Trophoblast cell (in vitro differentiated cells and primary cell): ENCODE measurements at regions not wholly inside any gene's neighbourhood (a gene's known extent, or its start where the extent isn't known, plus 50 kb on each side); places are given as distances from the start of the nearest gene placed in this dataset.

Experiments
- DNase-seq, 2 donors: peaks; one replicate each; pipeline ENCODE4 v3.0.0-alpha.2; 2016
- H2AFZ ChIP-seq: 2 replicates; pipeline ENCODE4 v1.6.1; 2013; ENCODE audit warnings: low read length, moderate library complexity, mild to moderate bottlenecking; ENCODE audit not compliant: insufficient read depth, poor library complexity
- H2AK5ac ChIP-seq: 2 replicates; pipeline ENCODE4 v1.6.1; 2013; ENCODE audit warnings: mild to moderate bottlenecking, low read length
- H2BK120ac ChIP-seq: 2 replicates; pipeline ENCODE4 v1.6.1; 2013; ENCODE audit warnings: low read length, mild to moderate bottlenecking, moderate library complexity; ENCODE audit not compliant: insufficient read depth, poor library complexity
- H2BK12ac ChIP-seq: 2 replicates; pipeline ENCODE4 v1.6.1; 2013; ENCODE audit warnings: mild to moderate bottlenecking, low read length, moderate library complexity
- H2BK5ac ChIP-seq: 2 replicates; pipeline ENCODE4 v1.6.1; 2013; ENCODE audit warnings: low read length, low read depth, moderate library complexity, mild to moderate bottlenecking; ENCODE audit not compliant: poor library complexity
- H3K14ac ChIP-seq: 2 replicates; pipeline ENCODE4 v1.6.1; 2013; ENCODE audit warnings: mild to moderate bottlenecking, low read length
- H3K18ac ChIP-seq: 2 replicates; pipeline ENCODE4 v1.6.1; 2013; ENCODE audit warnings: mild to moderate bottlenecking, low read length
- H3K23ac ChIP-seq: 2 replicates; pipeline ENCODE4 v1.6.1; 2013; ENCODE audit warnings: low read length
- H3K27ac ChIP-seq: 2 replicates; pipeline ENCODE4 v1.5.1; 2013; ENCODE audit warnings: low read depth, mild to moderate bottlenecking, inconsistent platforms, low read length, moderate library complexity
- H3K27me3 ChIP-seq: 2 replicates; pipeline ENCODE4 v1.6.1; 2013; ENCODE audit warnings: inconsistent platforms, mild to moderate bottlenecking, low read length, moderate library complexity; ENCODE audit not compliant: insufficient read depth
- H3K36me3 ChIP-seq, 2 experiments: 1 replicate in 1 of 2; 2 replicates in 1 of 2; pipeline ENCODE4 v1.6.1; 2013; ENCODE audit warnings: low read length in 2 of 2, mild to moderate bottlenecking in 2 of 2, moderate library complexity in 1 of 2; ENCODE audit not compliant: insufficient read depth in 2 of 2, control insufficient read depth in 1 of 2
- H3K4ac ChIP-seq: 2 replicates; pipeline ENCODE4 v1.6.1; 2013; ENCODE audit warnings: low read depth, mild to moderate bottlenecking, low read length, moderate library complexity
- H3K4me1 ChIP-seq, 2 experiments: 1 replicate in 1 of 2; 2 replicates in 1 of 2; pipeline ENCODE4 v1.6.1; 2013; ENCODE audit warnings: low read length in 2 of 2, mild to moderate bottlenecking in 2 of 2, moderate library complexity in 1 of 2; ENCODE audit not compliant: insufficient read depth in 2 of 2, control insufficient read depth in 1 of 2
- H3K4me2 ChIP-seq: 2 replicates; pipeline ENCODE4 v1.6.1; 2013; ENCODE audit warnings: inconsistent platforms, mild to moderate bottlenecking, low read length, moderate library complexity
- H3K4me3 ChIP-seq: 2 replicates; pipeline ENCODE4 v1.5.1; 2013; ENCODE audit warnings: mild to moderate bottlenecking, low read depth, low read length, inconsistent platforms
- H3K79me1 ChIP-seq: one replicate; pipeline ENCODE4 v1.6.1; 2013; ENCODE audit warnings: low read length
- H3K79me2 ChIP-seq: 2 replicates; pipeline ENCODE4 v1.6.1; 2013; ENCODE audit warnings: low read length, mild to moderate bottlenecking; ENCODE audit not compliant: control insufficient read depth, insufficient read depth, poor library complexity
- H3K9ac ChIP-seq: 2 replicates; pipeline ENCODE4 v1.6.1; 2013; ENCODE audit warnings: mild to moderate bottlenecking, low read length
- H3K9me3 ChIP-seq: 2 replicates; pipeline ENCODE4 v1.6.1; 2013; ENCODE audit warnings: low read depth, mild to moderate bottlenecking, control low read depth, inconsistent platforms, low read length; ENCODE audit not compliant: insufficient read depth
- H4K12ac ChIP-seq: 2 replicates; pipeline ENCODE4 v1.6.1; 2013; ENCODE audit warnings: low read depth, mild to moderate bottlenecking, low read length, moderate library complexity
- H4K8ac ChIP-seq: 2 replicates; pipeline ENCODE4 v1.6.1; 2013; ENCODE audit warnings: low read depth, mild to moderate bottlenecking, low read length, moderate library complexity
- H4K91ac ChIP-seq: one replicate; pipeline ENCODE4 v1.6.1; 2013; ENCODE audit warnings: low read depth, mild to moderate bottlenecking, low read length, moderate library complexity
- WGBS: extraction: QIAGEN DNeasy Blood & Tissue Kit; methylation state at CpG from one replicate; pipeline ENCODE4 v1.1.7; 2013; ENCODE audit warnings: missing lambda C conversion rate; ENCODE audit not compliant: insufficient read length, insufficient coverage; ENCODE audit errors: extremely low coverage; 5-methylcytosine and 5-hydroxymethylcytosine counted together

DNA sequence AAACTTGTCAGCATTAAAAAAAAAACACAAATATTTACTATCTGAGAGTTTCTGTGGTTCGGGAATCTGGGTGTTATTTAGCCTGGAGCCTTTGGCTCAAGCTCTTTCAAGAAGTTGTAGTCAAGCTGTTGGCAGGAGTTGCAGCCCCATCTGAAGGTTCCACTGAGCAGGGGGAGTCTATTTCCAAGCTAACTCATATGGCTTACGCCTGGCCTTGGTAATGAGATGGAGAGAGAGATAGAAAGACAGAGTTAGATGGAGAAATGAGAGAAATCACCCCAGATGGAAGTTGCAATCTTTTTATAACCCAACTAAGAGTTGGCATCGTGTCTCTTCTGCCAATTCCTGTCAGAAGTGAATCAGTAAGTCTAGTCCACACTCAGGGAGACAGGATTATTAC is 1075.2 kb upstream of the SEMA6A start:
- Histone ChIP-seq H3K36me3 (no peaks in the 10 kb centered on the region), H2BK5ac (no peak overlapping the region), H2BK12ac (no peak overlapping the region), H3K79me2 (no peaks in the 10 kb centered on the region), H3K4me2 (no peak overlapping the region), H4K12ac (no peak overlapping the region), H3K4ac (no peak overlapping the region), H3K4me1 (no peaks in the 10 kb centered on the region), H2BK120ac (no peak overlapping the region), H3K4me3 (no peak overlapping the region), H4K91ac (no peak overlapping the region), H3K27me3 (no peaks in the 10 kb centered on the region), H3K14ac (no peak overlapping the region), H3K9me3 (no peaks in the 10 kb centered on the region), H3K79me1 (no peaks in the 10 kb centered on the region), H3K9ac (no peak overlapping the region), H4K8ac (no peak overlapping the region), H2AFZ (no peak overlapping the region), H3K23ac (no peak overlapping the region), H2AK5ac (no peak overlapping the region), H3K18ac (no peak overlapping the region), H3K27ac (no peak overlapping the region)
- no CpG with 5 or more reads among the region's 3 CpGs for WGBS
- no peak for DNase-seq

DNA sequence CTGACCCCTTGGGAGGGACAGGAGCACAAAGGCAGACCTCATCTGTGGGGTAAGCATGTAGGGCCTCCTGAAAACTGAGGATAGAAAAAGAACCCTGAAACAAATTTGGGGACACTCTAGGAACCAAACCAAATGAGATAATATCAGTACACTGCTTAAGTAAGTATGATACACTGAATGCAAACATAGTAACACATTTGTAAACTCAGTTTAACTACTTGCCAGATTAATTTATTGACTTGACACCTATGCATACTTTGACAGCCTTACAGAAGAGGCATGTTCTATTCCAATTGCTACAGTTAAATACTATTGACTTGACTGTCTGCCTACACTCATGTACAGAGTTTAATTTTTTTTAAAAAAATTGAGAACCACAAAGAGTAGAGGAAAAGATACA is 1070.8 kb upstream of the SEMA6A start:
- H4K8ac ChIP-seq, result no peak overlapping the region
- H4K12ac ChIP-seq, result no peak overlapping the region
- H4K91ac ChIP-seq, result no peak overlapping the region
- H3K4ac ChIP-seq, result no peak overlapping the region
- no peaks in the 10 kb centered on the region for H3K79me1 ChIP-seq
- no peaks in the 10 kb centered on the region for H3K79me2 ChIP-seq
- H3K4me2 ChIP-seq, result no peak overlapping the region
- no peaks in the 10 kb centered on the region for H3K4me1 ChIP-seq
- no peak for DNase-seq
- no peak overlapping the region for H2BK120ac ChIP-seq
- H3K27me3 ChIP-seq, result no peaks in the 10 kb centered on the region
- H3K23ac ChIP-seq, result no peak overlapping the region
- H3K9me3 ChIP-seq, result no peaks in the 10 kb centered on the region
- no peak overlapping the region for H3K14ac ChIP-seq
- no peaks in the 10 kb centered on the region for H3K36me3 ChIP-seq
- H3K9ac ChIP-seq, result no peak overlapping the region
- H3K4me3 ChIP-seq, result no peak overlapping the region
- no peak overlapping the region for H2AFZ ChIP-seq
- no peak overlapping the region for H3K27ac ChIP-seq
- H2BK12ac ChIP-seq, result no peak overlapping the region
- H2AK5ac ChIP-seq, result no peak overlapping the region
- H2BK5ac ChIP-seq, result no peak overlapping the region
- H3K18ac ChIP-seq, result no peak overlapping the region

DNA sequence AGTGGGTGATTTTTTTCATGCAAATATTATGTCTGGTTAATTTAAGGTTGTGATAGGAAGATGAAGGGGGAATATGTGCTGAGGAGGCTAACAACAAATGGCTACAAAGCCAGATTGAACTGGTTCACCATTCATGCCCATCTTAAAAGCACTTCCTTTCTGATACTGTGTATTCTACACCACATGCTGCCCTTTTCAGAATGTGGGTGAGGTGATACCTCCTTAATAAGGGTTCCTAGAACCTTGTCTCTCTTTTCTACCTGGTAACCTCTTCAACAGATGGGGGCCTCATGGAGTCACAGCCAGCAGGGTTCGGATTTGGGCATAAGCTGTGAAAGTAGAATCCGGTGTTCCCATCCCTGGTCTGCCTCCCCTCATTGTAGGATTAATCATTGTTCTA is 1064.0 kb upstream of the SEMA6A start:
- no peaks in the 10 kb centered on the region for H3K79me1 ChIP-seq
- H4K8ac ChIP-seq, result no peak overlapping the region
- no peaks in the 10 kb centered on the region for H3K27me3 ChIP-seq
- no peaks in the 10 kb centered on the region for H3K4me1 ChIP-seq
- no peak overlapping the region for H2AK5ac ChIP-seq
- H3K14ac ChIP-seq, result no peak overlapping the region
- no peaks in the 10 kb centered on the region for H3K9me3 ChIP-seq
- no peaks in the 10 kb centered on the region for H3K36me3 ChIP-seq
- H2BK120ac ChIP-seq, result no peak overlapping the region
- H3K4me2 ChIP-seq, result no peak overlapping the region
- no peak overlapping the region for H2BK12ac ChIP-seq
- no peak overlapping the region for H3K4me3 ChIP-seq
- H4K12ac ChIP-seq, result no peak overlapping the region
- no peak overlapping the region for H3K23ac ChIP-seq
- no peak overlapping the region for H2BK5ac ChIP-seq
- no peak overlapping the region for H4K91ac ChIP-seq
- DNase-seq, result no peak
- H3K79me2 ChIP-seq, result no peaks in the 10 kb centered on the region
- H2AFZ ChIP-seq, result no peak overlapping the region
- H3K9ac ChIP-seq, result no peak overlapping the region
- no peak overlapping the region for H3K27ac ChIP-seq
- H3K4ac ChIP-seq, result no peak overlapping the region
- H3K18ac ChIP-seq, result no peak overlapping the region
- WGBS, result no CpG with 5 or more reads among the region's 2 CpGs

DNA sequence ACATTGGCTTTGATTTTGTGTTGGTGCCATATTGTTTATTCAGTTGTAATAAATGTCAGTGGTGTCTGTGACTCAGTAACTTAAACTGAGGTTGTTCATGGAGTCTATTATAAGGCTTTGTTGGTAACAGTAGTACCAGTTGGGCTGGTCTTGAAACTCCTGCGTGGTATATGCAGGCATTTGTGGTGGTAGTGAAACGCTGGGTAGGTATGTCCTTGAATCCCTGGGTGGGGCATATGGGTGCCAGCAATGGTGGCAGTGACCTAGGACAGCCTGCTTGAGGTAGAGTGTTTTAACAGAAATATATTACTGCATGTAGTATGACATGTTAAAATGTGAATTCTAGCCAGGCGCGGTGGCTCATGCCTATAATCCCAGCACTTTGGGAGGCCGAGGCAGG is 1058.5 kb upstream of the SEMA6A start:
- Histone ChIP-seq H3K14ac (no peak overlapping the region), H3K18ac (no peak overlapping the region), H3K27me3 (no peaks in the 10 kb centered on the region), H3K36me3 (no peaks in the 10 kb centered on the region), H3K79me1 (no peaks in the 10 kb centered on the region), H2AFZ (no peak overlapping the region), H3K27ac (no peak overlapping the region), H3K9me3 (no peaks in the 10 kb centered on the region), H2AK5ac (no peak overlapping the region), H2BK120ac (no peak overlapping the region), H4K8ac (no peak overlapping the region), H4K12ac (no peak overlapping the region), H3K79me2 (no peaks in the 10 kb centered on the region), H2BK12ac (no peak overlapping the region), H3K4ac (no peak overlapping the region), H4K91ac (no peak overlapping the region), H3K4me1 (no peaks in the 10 kb centered on the region), H3K4me2 (no peak overlapping the region), H3K4me3 (no peak overlapping the region), H3K9ac (no peak overlapping the region), H2BK5ac (no peak overlapping the region), H3K23ac (no peak overlapping the region)
- no peak for DNase-seq
- WGBS, result no CpG with 5 or more reads among the region's 5 CpGs

DNA sequence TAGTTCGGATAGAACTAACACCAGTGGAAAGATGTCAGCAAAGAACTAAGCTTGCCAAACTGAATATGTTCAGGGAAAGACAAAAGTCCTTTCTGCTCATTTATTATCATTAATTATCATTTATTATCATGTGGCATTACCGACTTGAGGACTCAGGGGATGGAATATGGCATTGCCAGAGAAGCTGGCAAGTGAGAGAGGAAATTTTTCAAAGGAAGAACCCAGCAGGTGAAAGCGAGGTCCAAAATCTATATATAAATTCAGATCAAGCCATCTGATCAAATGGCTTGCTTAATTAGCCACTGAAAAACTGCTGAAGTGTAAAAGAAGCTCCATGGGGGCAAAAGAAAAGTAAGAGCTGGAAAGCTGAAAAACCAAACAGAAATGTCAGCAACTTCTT is 1049.6 kb upstream of the SEMA6A start:
- WGBS, result no CpG with 5 or more reads among the region's 3 CpGs
- no peak overlapping the region for H2BK12ac ChIP-seq

More for the DNA sequence above, 1049.6 kb upstream of the SEMA6A start:
- Histone ChIP-seq H2AK5ac (no peak overlapping the region), H3K36me3 (no peaks in the 10 kb centered on the region), H3K14ac (no peak overlapping the region), H3K18ac (no peak overlapping the region), H3K79me2 (no peaks in the 10 kb centered on the region), H3K9ac (no peak overlapping the region), H3K4me2 (no peak overlapping the region), H3K9me3 (no peaks in the 10 kb centered on the region), H3K27ac (no peak overlapping the region), H3K23ac (no peak overlapping the region), H4K91ac (no peak overlapping the region), H4K8ac (no peak overlapping the region), H2AFZ (no peak overlapping the region), H3K4me1 (no peaks in the 10 kb centered on the region), H3K4me3 (no peak overlapping the region), H3K27me3 (no peaks in the 10 kb centered on the region), H2BK5ac (no peak overlapping the region), H3K79me1 (no peaks in the 10 kb centered on the region), H4K12ac (no peak overlapping the region), H3K4ac (no peak overlapping the region), H2BK120ac (no peak overlapping the region)
- DNase-seq, result no peak
